Natural killer cell (primary cell): ENCODE measurements at regions not wholly inside any gene's neighbourhood (a gene's known extent, or its start where the extent isn't known, plus 50 kb on each side); places are given as distances from the start of the nearest gene placed in this dataset.

Experiments used
- ATAC-seq, 3 donors: fragments of 150-1000 bp in 2 of 3; fragments of 200-7000 bp in 1 of 3; cut with Tn5 transposase; 1 replicate in 1 of 3; 2 replicates in 2 of 3; pipeline ENCODE4 v1.10.0; 2021; ENCODE audit warnings: mild to moderate bottlenecking in 2 of 3, moderate library complexity in 2 of 3
- DNase-seq, 2 donors: peaks; one replicate each; pipeline versions ENCODE4 v3.0.0 to v3.0.0-alpha.2; 2013 to 2021; ENCODE audit warnings: mixed read lengths in 1 of 2
- H3K27ac ChIP-seq: one replicate; pipeline ENCODE4 v1.5.1; 2013; ENCODE audit warnings: mild to moderate bottlenecking, low read length
- H3K27me3 ChIP-seq: one replicate; pipeline ENCODE4 v1.6.1; 2013; ENCODE audit warnings: low read length; ENCODE audit not compliant: control insufficient read depth, insufficient read depth
- H3K36me3 ChIP-seq: one replicate; pipeline ENCODE4 v1.6.1; 2013; ENCODE audit warnings: low read length; ENCODE audit not compliant: control insufficient read depth, insufficient read depth
- H3K4me1 ChIP-seq: one replicate; pipeline ENCODE4 v1.6.1; 2013; ENCODE audit warnings: low read length; ENCODE audit not compliant: control insufficient read depth, insufficient read depth
- H3K4me3 ChIP-seq: one replicate; pipeline ENCODE4 v1.5.1; 2013; ENCODE audit warnings: low read length
- H3K9me3 ChIP-seq: one replicate; pipeline ENCODE4 v1.6.1; 2013; ENCODE audit warnings: low read length; ENCODE audit not compliant: control insufficient read depth, insufficient read depth
- H3K27ac Mint-ChIP-seq, 2 donors: one replicate each; pipeline ENCODE4 v1.8.0; 2022; ENCODE audit warnings: mild to moderate bottlenecking in 2 of 2, mixed read lengths in 2 of 2, moderate library complexity in 1 of 2
- H3K27me3 Mint-ChIP-seq, 2 donors: one replicate each; pipeline ENCODE4 v1.8.0; 2022; ENCODE audit warnings: low read depth in 2 of 2, mixed read lengths in 2 of 2
- H3K36me3 Mint-ChIP-seq: one replicate; pipeline ENCODE4 v1.8.0; 2022; ENCODE audit warnings: mixed read lengths
- H3K4me1 Mint-ChIP-seq, 2 donors: one replicate each; pipeline ENCODE4 v1.8.0; 2022; ENCODE audit warnings: mixed read lengths in 2 of 2
- H3K4me3 Mint-ChIP-seq: one replicate; pipeline ENCODE4 v1.8.0; 2022; ENCODE audit warnings: mild to moderate bottlenecking, moderate library complexity, mixed read lengths
- H3K9me3 Mint-ChIP-seq, 2 donors: one replicate each; pipeline ENCODE4 v1.8.0; 2022; ENCODE audit warnings: mixed read lengths in 2 of 2
- WGBS: methylation state at CpG from one replicate; pipeline ENCODE4 v1.1.7; 2013; ENCODE audit warnings: missing lambda C conversion rate; ENCODE audit not compliant: insufficient coverage; 5-methylcytosine and 5-hydroxymethylcytosine counted together
- intact Hi-C: fragments of 100-400 bp; cut with micrococcal nuclease; formaldehyde crosslinking; loops from one replicate; pipeline ENCODE4 v1.14.2; 2022
- TF ChIP-seq, protein P1 (sequence below): fragments of 200-600 bp; IDR thresholded peaks from one replicate; pipeline ENCODE4 v1.8.0; 2022; ENCODE audit warnings: antibody characterized with exemption

DNA sequence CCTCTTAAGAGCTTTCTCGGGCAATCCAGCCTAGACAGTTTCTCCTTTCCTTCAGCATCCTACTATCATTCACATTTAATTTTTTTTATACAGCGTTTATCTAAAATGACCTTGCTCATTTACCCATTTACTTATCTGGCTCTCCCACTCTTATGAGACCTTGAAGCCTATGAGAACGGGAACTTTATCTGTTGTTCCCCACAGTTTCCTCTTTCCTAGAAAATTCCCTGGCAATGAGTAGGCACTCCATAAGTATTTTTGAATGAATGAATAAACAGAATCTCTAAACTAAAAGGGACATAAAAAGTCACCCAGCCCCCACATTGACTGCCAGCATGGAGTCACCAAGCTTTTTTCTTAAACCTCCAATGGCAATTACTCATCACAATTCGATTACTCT lies 353.2 kb downstream of the METTL4 start:
- H3K4me1 Mint-ChIP-seq = no peaks in the 10 kb centered on the region
- Histone ChIP-seq H3K36me3 (no peaks in the 10 kb centered on the region), H3K9me3 (no peaks in the 10 kb centered on the region), H3K27me3 (peaks cover 5% of the 10 kb centered on the region), H3K4me3 (no peak overlapping the region), H3K27ac (no peak overlapping the region), H3K4me1 (no peaks in the 10 kb centered on the region)
- peaks cover 4 to 5% of the 10 kb centered on the region in 2 donors for H3K9me3 Mint-ChIP-seq
- H3K36me3 Mint-ChIP-seq = no peaks in the 10 kb centered on the region
- WGBS = 57% methylated on average over 4 of the region's 4 CpGs
- intact Hi-C loops = no loop called here
- no peak overlapping the region for H3K27ac Mint-ChIP-seq
- H3K4me3 Mint-ChIP-seq = no peak overlapping the region
- ATAC-seq (no peak), DNase-seq (no peak)
- TF ChIP-seq, protein P1, sequence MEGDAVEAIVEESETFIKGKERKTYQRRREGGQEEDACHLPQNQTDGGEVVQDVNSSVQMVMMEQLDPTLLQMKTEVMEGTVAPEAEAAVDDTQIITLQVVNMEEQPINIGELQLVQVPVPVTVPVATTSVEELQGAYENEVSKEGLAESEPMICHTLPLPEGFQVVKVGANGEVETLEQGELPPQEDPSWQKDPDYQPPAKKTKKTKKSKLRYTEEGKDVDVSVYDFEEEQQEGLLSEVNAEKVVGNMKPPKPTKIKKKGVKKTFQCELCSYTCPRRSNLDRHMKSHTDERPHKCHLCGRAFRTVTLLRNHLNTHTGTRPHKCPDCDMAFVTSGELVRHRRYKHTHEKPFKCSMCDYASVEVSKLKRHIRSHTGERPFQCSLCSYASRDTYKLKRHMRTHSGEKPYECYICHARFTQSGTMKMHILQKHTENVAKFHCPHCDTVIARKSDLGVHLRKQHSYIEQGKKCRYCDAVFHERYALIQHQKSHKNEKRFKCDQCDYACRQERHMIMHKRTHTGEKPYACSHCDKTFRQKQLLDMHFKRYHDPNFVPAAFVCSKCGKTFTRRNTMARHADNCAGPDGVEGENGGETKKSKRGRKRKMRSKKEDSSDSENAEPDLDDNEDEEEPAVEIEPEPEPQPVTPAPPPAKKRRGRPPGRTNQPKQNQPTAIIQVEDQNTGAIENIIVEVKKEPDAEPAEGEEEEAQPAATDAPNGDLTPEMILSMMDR = no peak
- peaks cover 13 to 21% of the 10 kb centered on the region in 2 donors for H3K27me3 Mint-ChIP-seq

DNA sequence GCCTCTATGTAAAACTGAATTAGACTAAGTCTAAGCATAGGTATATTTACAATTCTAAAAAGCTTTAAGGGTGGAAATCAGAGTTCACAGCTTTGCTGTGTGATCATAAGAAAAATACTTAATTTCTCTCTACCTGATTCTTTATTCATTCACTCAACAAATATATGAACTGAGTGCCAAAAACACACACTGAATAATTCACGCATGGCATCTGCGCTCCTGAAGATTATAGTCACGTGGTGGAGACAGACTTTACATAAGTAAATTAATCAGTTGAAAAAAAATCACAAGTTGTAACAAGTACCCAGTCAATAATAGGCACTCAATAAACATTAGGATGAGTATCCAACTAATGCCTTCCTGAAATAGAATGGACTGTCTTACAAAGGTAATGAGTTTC lies 351.6 kb downstream of the METTL4 start:
- Histone ChIP-seq H3K4me1 (no peaks in the 10 kb centered on the region), H3K36me3 (no peaks in the 10 kb centered on the region), H3K27ac (no peak overlapping the region), H3K9me3 (no peaks in the 10 kb centered on the region), H3K4me3 (no peak overlapping the region), H3K27me3 (peaks cover 2% of the 10 kb centered on the region)
- TF ChIP-seq, protein P1 = no peak
- no peak overlapping the region for H3K27ac Mint-ChIP-seq
- H3K36me3 Mint-ChIP-seq = no peaks in the 10 kb centered on the region
- ATAC-seq (no peak), DNase-seq (no peak)
- no peaks in the 10 kb centered on the region for H3K4me1 Mint-ChIP-seq
- WGBS = 87% methylated on average over 3 of the region's 3 CpGs
- no peak overlapping the region for H3K4me3 Mint-ChIP-seq
- H3K9me3 Mint-ChIP-seq = peaks cover 0 to 2% of the 10 kb centered on the region in 2 donors
- intact Hi-C loops = no loop called here
- H3K27me3 Mint-ChIP-seq = peaks cover 12 to 21% of the 10 kb centered on the region in 2 donors

DNA sequence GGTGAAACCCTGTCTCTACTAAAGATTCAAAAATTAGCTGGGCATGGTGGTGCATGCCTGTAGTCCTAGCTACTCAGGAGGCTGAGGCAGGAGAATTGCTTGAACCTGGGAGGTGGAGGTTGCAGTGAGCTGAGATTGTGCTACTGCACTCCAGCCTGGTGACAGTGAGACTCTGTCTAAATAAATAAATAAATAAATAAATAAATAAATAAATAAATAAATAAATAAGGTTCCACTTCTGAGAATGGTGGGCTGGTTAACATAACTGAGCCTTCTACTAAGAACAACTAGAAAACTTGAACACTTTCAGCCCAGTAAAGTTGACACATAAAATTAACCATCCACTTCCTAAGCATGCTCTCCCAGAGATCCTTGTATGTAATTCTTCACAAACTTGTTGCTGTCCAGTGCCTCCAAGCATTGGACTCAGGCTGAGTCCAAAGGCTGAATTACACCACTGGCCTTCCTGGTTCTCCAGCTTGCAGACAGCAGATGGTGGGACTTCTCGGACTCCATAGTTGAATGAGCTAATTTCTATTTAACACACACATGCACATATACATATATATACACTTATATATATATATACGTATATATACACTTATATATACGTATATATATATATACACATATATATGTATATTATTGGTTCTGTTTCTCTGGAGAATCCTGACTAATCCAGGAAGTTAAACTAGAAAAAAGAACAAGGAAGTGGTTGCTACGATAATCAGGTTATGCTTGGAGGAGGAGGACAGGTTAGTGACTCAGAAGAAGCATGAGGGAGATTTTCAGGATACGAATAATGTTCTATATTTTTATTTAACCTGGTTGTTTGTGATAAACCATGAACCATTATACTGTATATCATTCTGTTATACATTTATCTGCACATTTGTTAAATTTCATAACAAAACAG lies 348.8 kb downstream of the METTL4 start:
- peaks cover 13 to 28% of the 10 kb centered on the region in 2 donors for H3K27me3 Mint-ChIP-seq
- Histone ChIP-seq H3K36me3 (no peaks in the 10 kb centered on the region), H3K27me3 (peaks cover 2% of the 10 kb centered on the region), H3K9me3 (no peaks in the 10 kb centered on the region), H3K27ac (no peak overlapping the region), H3K4me1 (no peaks in the 10 kb centered on the region), H3K4me3 (no peak overlapping the region)
- 43% methylated on average over 1 of the region's 5 CpGs for WGBS
- H3K4me3 Mint-ChIP-seq = no peak overlapping the region
- intact Hi-C loops = no loop called here
- DNase-seq = no peak
- ATAC-seq = no peak
- no peaks in the 10 kb centered on the region for H3K36me3 Mint-ChIP-seq
- H3K9me3 Mint-ChIP-seq = no peaks in the 10 kb centered on the region
- no peak overlapping the region for H3K27ac Mint-ChIP-seq
- no peaks in the 10 kb centered on the region for H3K4me1 Mint-ChIP-seq
- TF ChIP-seq, protein P1 = no peak
